Kidney (tissue), 13 donors: ENCODE measurements at regions not wholly inside any gene's neighbourhood (a gene's known extent, or its start where the extent isn't known, plus 50 kb on each side); places are given as distances from the start of the nearest gene placed in this dataset.

ENCODE experiments used
- DNase-seq, 5 donors: peaks; one replicate each; pipeline ENCODE4 v3.0.0-alpha.2; 2013 to 2020
- FAIRE-seq: peaks from 2 replicates; lab custom pipeline; 2012; peaks lifted over from hg19 to GRCh38; lab: Jason Lieb, UNC
- H3K27ac ChIP-seq, 2 donors: one replicate each; pipeline ENCODE4 v1.7.0; 2013; ENCODE audit warnings: low read depth in 2 of 2, low read length in 2 of 2, inconsistent platforms in 1 of 2
- H3K27me3 ChIP-seq: one replicate; pipeline ENCODE4 v1.7.1; 2013; ENCODE audit warnings: low read length, inconsistent platforms; ENCODE audit not compliant: control insufficient read depth, insufficient read depth
- H3K36me3 ChIP-seq, 3 donors: one replicate each; pipeline versions ENCODE4 v1.7.0 to v1.7.1; 2013; ENCODE audit warnings: low read length in 3 of 3, control low read depth in 1 of 3, inconsistent platforms in 1 of 3; ENCODE audit not compliant: insufficient read depth in 3 of 3, control insufficient read depth in 2 of 3
- H3K4me1 ChIP-seq, 3 donors: one replicate each; pipeline versions ENCODE4 v1.7.0 to v1.7.1; 2013; ENCODE audit warnings: low read length in 3 of 3, inconsistent platforms in 1 of 3, low read depth in 1 of 3; ENCODE audit not compliant: control insufficient read depth in 2 of 3, insufficient read depth in 2 of 3
- H3K4me3 ChIP-seq, 3 donors: one replicate each; pipeline versions ENCODE4 v1.7.0 to v1.8.1; 2013; ENCODE audit warnings: low read length in 3 of 3, control low read depth in 1 of 3, inconsistent platforms in 1 of 3
- H3K9ac ChIP-seq, 3 donors: one replicate each; pipeline versions ENCODE4 v1.7.0 to v1.7.1; 2013; ENCODE audit warnings: low read length in 3 of 3, control low read depth in 1 of 3, inconsistent platforms in 1 of 3
- H3K9me3 ChIP-seq, 3 donors: one replicate each; pipeline versions ENCODE4 v1.7.0 to v1.7.1; 2013; ENCODE audit warnings: low read length in 3 of 3, control low read depth in 1 of 3, inconsistent platforms in 1 of 3; ENCODE audit not compliant: control insufficient read depth in 2 of 3, insufficient read depth in 1 of 3
- CTCF ChIP-seq: IDR thresholded peaks from 3 replicates; pipeline ENCODE4 v1.5.1; 2012; ENCODE audit warnings: mild to moderate bottlenecking, moderate library complexity, borderline replicate concordance; ENCODE audit not compliant: insufficient read depth; ENCODE audit errors: extremely low read depth
- intact Hi-C: fragments of 100-400 bp; cut with DNase I; formaldehyde crosslinking; loops from one replicate; pipeline ENCODE4 v1.11.1; 2022
- donor health status: control.
- donor health status: control.
- donor health status: control.
- donor health status: control.
- donor health status: control.
- donor health status: DM: yes; HTN: yes; CAD: no.
- donor health status: Normal renal cell carcinoma (clear cell type).

- peaks cover 3% of the 10 kb centered on the region for H3K27me3 ChIP-seq
- no peak for FAIRE-seq
- no peak for DNase-seq
- H3K4me1 ChIP-seq, result no peaks in the 10 kb centered on the region
- no peak overlapping the region for H3K27ac ChIP-seq
- H3K9me3 ChIP-seq, result peaks cover 0 to 9% (median 0%) of the 10 kb centered on the region in 3 donors
- no peaks in the 10 kb centered on the region for H3K36me3 ChIP-seq
- H3K9ac ChIP-seq, result no peak overlapping the region
- intact Hi-C loops, result no loop called here
- no peak overlapping the region for H3K4me3 ChIP-seq
- no peak for TF ChIP-seq CTCF
Observed at GRCh38 chr3:127520993-127521392, 69.5 kb downstream of the TPRA1 start.

- H3K36me3 ChIP-seq, result no peaks in the 10 kb centered on the region
- no peak overlapping the region for H3K9ac ChIP-seq
- H3K9me3 ChIP-seq, result peaks cover 0 to 9% (median 0%) of the 10 kb centered on the region in 3 donors
- FAIRE-seq (no peak), DNase-seq (no peak)
- H3K4me1 ChIP-seq, result no peaks in the 10 kb centered on the region
- no peak for TF ChIP-seq CTCF
- no peak overlapping the region for H3K4me3 ChIP-seq
- no peaks in the 10 kb centered on the region for H3K27me3 ChIP-seq
- H3K27ac ChIP-seq, result no peak overlapping the region
- intact Hi-C loops, result no loop called here
Observed at GRCh38 chr3:127518456-127519081, 72.0 kb downstream of the TPRA1 start.

GRCh38 chr3:127512256-127512655 lies 78.3 kb downstream of the TPRA1 start:
- FAIRE-seq (no peak), DNase-seq (no peak)
- no peak overlapping the region for H3K27ac ChIP-seq
- TF ChIP-seq CTCF, result no peak
- no peaks in the 10 kb centered on the region for H3K27me3 ChIP-seq
- H3K9me3 ChIP-seq, result no peaks in the 10 kb centered on the region
- no peak overlapping the region for H3K9ac ChIP-seq
- H3K4me3 ChIP-seq, result no peak overlapping the region
- intact Hi-C loops, result no loop called here
- no peaks in the 10 kb centered on the region for H3K36me3 ChIP-seq
- no peaks in the 10 kb centered on the region for H3K4me1 ChIP-seq

- peaks cover 0 to 11% (median 8%) of the 10 kb centered on the region in 3 donors for H3K9me3 ChIP-seq
- H3K4me1 ChIP-seq, result no peaks in the 10 kb centered on the region
- no peak for FAIRE-seq
- no peak for DNase-seq
- H3K27me3 ChIP-seq, result no peaks in the 10 kb centered on the region
- H3K27ac ChIP-seq, result no peak overlapping the region
- H3K4me3 ChIP-seq, result no peak overlapping the region
- intact Hi-C loops, result no loop called here
- H3K36me3 ChIP-seq, result no peaks in the 10 kb centered on the region
- no peak for TF ChIP-seq CTCF
- no peak overlapping the region for H3K9ac ChIP-seq
Observed at GRCh38 chr3:127501177-127501576, 89.4 kb downstream of the TPRA1 start.
